ENCODE measurements at regions not wholly inside any gene's neighbourhood (a gene's known extent, or its start where the extent isn't known, plus 50 kb on each side); places are given as distances from the start of the nearest gene placed in this dataset.

DNA sequence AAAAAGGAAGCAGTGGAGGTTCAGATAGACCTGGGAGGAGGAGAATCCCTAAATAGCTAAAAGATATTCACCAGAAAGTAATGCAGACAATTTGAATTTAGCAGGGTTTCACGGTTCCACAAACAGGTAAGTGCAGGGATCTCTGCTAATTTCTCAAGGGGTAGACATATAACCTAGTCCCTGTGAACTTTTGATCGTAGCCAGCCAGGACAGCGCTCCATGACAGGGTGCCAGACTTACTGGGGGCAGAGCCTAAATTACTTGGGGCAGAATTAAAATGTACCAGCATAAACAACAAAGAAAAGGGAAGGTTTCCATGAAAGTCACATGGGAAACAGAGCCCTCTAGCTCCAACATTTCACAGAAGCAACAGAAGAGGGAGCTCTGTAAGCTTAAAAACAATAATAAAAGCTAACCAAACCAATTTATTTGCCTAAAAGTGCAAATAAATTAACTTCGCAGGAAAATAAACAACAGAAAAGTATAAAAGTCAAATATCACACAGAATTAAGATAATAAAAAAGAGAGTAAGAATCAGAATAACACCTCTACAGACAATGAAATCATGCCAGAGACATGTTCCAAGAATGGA is 198.3 kb downstream of the DUSP10 start:
- Histone ChIP-seq H3K27me3 (ENCODE audit: control insufficient read depth, extremely low read depth, insufficient read depth, low read length) (no peaks in the 10 kb centered on the region), H3K79me2 (ENCODE audit: control insufficient read depth, insufficient read depth, low read length) (no peaks in the 10 kb centered on the region), H3K4me2 (ENCODE audit: control insufficient read depth, extremely low read depth, insufficient read depth, low read depth, low read length) (no peak overlapping the region), H3K4me3 (ENCODE audit: control insufficient read depth in 2 of 3, extremely low read depth in 1 of 3, insufficient read depth in 2 of 3, low read depth in 1 of 3, low read length in 3 of 3) (no peak overlapping the region), H3K4me1 (ENCODE audit: control insufficient read depth, extremely low read depth, insufficient read depth, low read length) (no peaks in the 10 kb centered on the region), H3K36me3 (ENCODE audit: control insufficient read depth in 2 of 2, extremely low read depth in 1 of 2, insufficient read depth in 2 of 2, low read length in 2 of 2) (no peaks in the 10 kb centered on the region), H3K9me3 (ENCODE audit: control insufficient read depth, low read depth, low read length) (no peaks in the 10 kb centered on the region), H3K9ac (ENCODE audit: control insufficient read depth, extremely low read depth, insufficient read depth, low read length) (no peak overlapping the region), H2AFZ (ENCODE audit: control insufficient read depth, low read length) (peak overlapping the region; percentile 58), H3K9me1 (ENCODE audit: control insufficient read depth, extremely low read depth, insufficient read depth, low read length) (no peaks in the 10 kb centered on the region), H4K20me1 (ENCODE audit: control insufficient read depth, extremely low read depth, insufficient read depth, low read length) (no peaks in the 10 kb centered on the region), H3K27ac (ENCODE audit: control insufficient read depth, insufficient read depth, low read length) (no peak overlapping the region)
- no peak for FAIRE-seq
- TF ChIP-seq, protein P1, sequence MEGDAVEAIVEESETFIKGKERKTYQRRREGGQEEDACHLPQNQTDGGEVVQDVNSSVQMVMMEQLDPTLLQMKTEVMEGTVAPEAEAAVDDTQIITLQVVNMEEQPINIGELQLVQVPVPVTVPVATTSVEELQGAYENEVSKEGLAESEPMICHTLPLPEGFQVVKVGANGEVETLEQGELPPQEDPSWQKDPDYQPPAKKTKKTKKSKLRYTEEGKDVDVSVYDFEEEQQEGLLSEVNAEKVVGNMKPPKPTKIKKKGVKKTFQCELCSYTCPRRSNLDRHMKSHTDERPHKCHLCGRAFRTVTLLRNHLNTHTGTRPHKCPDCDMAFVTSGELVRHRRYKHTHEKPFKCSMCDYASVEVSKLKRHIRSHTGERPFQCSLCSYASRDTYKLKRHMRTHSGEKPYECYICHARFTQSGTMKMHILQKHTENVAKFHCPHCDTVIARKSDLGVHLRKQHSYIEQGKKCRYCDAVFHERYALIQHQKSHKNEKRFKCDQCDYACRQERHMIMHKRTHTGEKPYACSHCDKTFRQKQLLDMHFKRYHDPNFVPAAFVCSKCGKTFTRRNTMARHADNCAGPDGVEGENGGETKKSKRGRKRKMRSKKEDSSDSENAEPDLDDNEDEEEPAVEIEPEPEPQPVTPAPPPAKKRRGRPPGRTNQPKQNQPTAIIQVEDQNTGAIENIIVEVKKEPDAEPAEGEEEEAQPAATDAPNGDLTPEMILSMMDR (optimal IDR thresholded peaks at IDR 0.05 in 1 of 3, IDR thresholded peaks at IDR 0.05 in 1 of 3, conservative IDR thresholded peaks at IDR 0.05 in 1 of 3; ENCODE audit: extremely low read depth in 1 of 3, insufficient read depth in 2 of 3, low read length in 3 of 3), result peak in 2 of 3 experiments; percentile 41 to 56
- TF ChIP-seq EZH2 (IDR thresholded peaks at IDR 0.05; ENCODE audit: low read length), result no peak
- dilution Hi-C loops (cut with MboI; ENCODE audit: extremely low pct_ligation_motif_present, low sequenced_read_pairs), result no loop called here
- DNase-seq (ENCODE audit: low read depth, low spot score), result no peak

DNA sequence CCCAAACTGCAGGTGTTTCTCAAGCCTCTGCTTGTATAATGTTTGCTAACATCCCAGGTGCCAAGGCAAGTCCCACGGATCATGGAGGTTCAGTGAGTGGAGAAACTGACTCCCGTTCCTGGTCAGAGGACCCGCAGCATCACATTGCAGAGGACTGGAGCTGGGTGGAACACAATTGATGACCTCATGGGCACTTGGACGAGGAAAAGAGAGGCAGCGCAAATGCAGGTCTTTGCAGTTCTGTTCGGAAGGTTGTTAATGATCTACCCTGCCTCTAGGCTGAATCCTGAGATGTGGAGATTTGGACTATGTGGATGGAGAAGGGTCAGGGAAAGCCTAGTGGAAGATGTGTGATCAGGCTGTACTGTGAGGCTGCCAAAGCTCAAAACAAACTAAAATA is 192.9 kb downstream of the DUSP10 start:
- no peaks in the 10 kb centered on the region for H3K9me3 ChIP-seq (ENCODE audit: control insufficient read depth, low read depth, low read length)
- H3K9ac ChIP-seq (ENCODE audit: control insufficient read depth, extremely low read depth, insufficient read depth, low read length), result no peak overlapping the region
- H3K36me3 ChIP-seq (ENCODE audit: control insufficient read depth in 2 of 2, extremely low read depth in 1 of 2, insufficient read depth in 2 of 2, low read length in 2 of 2), result no peaks in the 10 kb centered on the region
- DNase-seq (ENCODE audit: low read depth, low spot score), result no peak
- no peak overlapping the region for H3K27ac ChIP-seq (ENCODE audit: control insufficient read depth, insufficient read depth, low read length)
- no peak overlapping the region for H3K4me3 ChIP-seq (ENCODE audit: control insufficient read depth in 2 of 3, extremely low read depth in 1 of 3, insufficient read depth in 2 of 3, low read depth in 1 of 3, low read length in 3 of 3)
- no peaks in the 10 kb centered on the region for H3K79me2 ChIP-seq (ENCODE audit: control insufficient read depth, insufficient read depth, low read length)
- TF ChIP-seq, protein P1 (optimal IDR thresholded peaks at IDR 0.05 in 1 of 3, IDR thresholded peaks at IDR 0.05 in 1 of 3, conservative IDR thresholded peaks at IDR 0.05 in 1 of 3; ENCODE audit: extremely low read depth in 1 of 3, insufficient read depth in 2 of 3, low read length in 3 of 3), result no peak
- no peak for TF ChIP-seq EZH2 (IDR thresholded peaks at IDR 0.05; ENCODE audit: low read length)
- no peaks in the 10 kb centered on the region for H3K9me1 ChIP-seq (ENCODE audit: control insufficient read depth, extremely low read depth, insufficient read depth, low read length)
- no peaks in the 10 kb centered on the region for H4K20me1 ChIP-seq (ENCODE audit: control insufficient read depth, extremely low read depth, insufficient read depth, low read length)
- dilution Hi-C loops (cut with MboI; ENCODE audit: extremely low pct_ligation_motif_present, low sequenced_read_pairs), result no loop called here
- no peak for FAIRE-seq
- H3K4me1 ChIP-seq (ENCODE audit: control insufficient read depth, extremely low read depth, insufficient read depth, low read length), result no peaks in the 10 kb centered on the region
- H3K4me2 ChIP-seq (ENCODE audit: control insufficient read depth, extremely low read depth, insufficient read depth, low read depth, low read length), result no peak overlapping the region
- H3K27me3 ChIP-seq (ENCODE audit: control insufficient read depth, extremely low read depth, insufficient read depth, low read length), result no peaks in the 10 kb centered on the region
- H2AFZ ChIP-seq (ENCODE audit: control insufficient read depth, low read length), result no peak overlapping the region
